Fibroblast of lung (primary cell): ENCODE measurements at regions not wholly inside any gene's neighbourhood (a gene's known extent, or its start where the extent isn't known, plus 50 kb on each side); places are given as distances from the start of the nearest gene placed in this dataset.

Source experiments
- CTCF ChIP-seq, 2 donors: IDR thresholded peaks in 1 of 2; conservative IDR thresholded peaks in 1 of 2; 1 replicate in 1 of 2; 2 replicates in 1 of 2; pipeline ENCODE4 v1.5.1; 2011 to 2012; ENCODE audit warnings: low read length in 2 of 2, control low read depth in 1 of 2, inconsistent platforms in 1 of 2, low read depth in 1 of 2, mild to moderate bottlenecking in 1 of 2
- EZH2 ChIP-seq: IDR thresholded peaks from 2 replicates; pipeline ENCODE4 v1.5.1; 2012; ENCODE audit warnings: low read length, control low read depth, mild to moderate bottlenecking; ENCODE audit errors: missing control alignments

DNA sequence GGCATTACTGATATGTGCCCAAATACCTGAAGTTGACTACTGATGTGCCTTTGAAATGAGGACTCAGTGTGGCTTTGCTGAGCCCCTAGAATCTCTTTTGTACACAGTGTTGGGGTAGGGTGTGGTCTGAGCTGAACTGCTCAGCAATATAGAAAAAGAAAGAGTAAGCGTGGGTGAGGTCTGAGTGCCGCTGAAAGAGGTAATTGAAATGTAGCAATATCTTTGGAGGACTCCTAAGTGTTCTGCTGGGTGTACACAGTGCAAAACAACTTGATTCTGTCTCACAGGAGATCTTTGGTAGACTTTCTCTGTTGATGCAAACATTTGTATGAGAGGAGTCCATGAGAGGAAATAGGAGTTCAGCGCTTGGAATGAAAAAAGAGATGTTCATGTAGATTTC lies 73.7 kb upstream of the PTPN5 start:
- no peak for TF ChIP-seq EZH2
- TF ChIP-seq CTCF (conservative IDR thresholded peaks at IDR 0.05 in 1 of 2, IDR thresholded peaks at IDR 0.05 in 1 of 2; ENCODE audit: low read depth in 1 of 2, low read length in 2 of 2), result no peak
